ENCODE measurements at regions not wholly inside any gene's neighbourhood (a gene's known extent, or its start where the extent isn't known, plus 50 kb on each side); places are given as distances from the start of the nearest gene placed in this dataset.

GRCh38 chr2:17107151-17107550, 411.1 kb downstream of the RAD51AP2 start:
- H3K9ac ChIP-seq (ENCODE audit: extremely low read depth, low read length, poor library complexity, severe bottlenecking), result no peak overlapping the region
- no peak overlapping the region for H3K4me3 ChIP-seq (ENCODE audit: low read length)
- Mint-ChIP-seq H3K36me3 (ENCODE audit: low read depth) (no peaks in the 10 kb centered on the region), H3K4me1 (peaks cover 3% of the 10 kb centered on the region), H3K27me3 (ENCODE audit: insufficient read depth) (peaks cover 2% of the 10 kb centered on the region), H3K27ac (no peak overlapping the region), H3K9me3 (no peaks in the 10 kb centered on the region), H3K4me3 (no peak overlapping the region)
- TF ChIP-seq, protein P1, sequence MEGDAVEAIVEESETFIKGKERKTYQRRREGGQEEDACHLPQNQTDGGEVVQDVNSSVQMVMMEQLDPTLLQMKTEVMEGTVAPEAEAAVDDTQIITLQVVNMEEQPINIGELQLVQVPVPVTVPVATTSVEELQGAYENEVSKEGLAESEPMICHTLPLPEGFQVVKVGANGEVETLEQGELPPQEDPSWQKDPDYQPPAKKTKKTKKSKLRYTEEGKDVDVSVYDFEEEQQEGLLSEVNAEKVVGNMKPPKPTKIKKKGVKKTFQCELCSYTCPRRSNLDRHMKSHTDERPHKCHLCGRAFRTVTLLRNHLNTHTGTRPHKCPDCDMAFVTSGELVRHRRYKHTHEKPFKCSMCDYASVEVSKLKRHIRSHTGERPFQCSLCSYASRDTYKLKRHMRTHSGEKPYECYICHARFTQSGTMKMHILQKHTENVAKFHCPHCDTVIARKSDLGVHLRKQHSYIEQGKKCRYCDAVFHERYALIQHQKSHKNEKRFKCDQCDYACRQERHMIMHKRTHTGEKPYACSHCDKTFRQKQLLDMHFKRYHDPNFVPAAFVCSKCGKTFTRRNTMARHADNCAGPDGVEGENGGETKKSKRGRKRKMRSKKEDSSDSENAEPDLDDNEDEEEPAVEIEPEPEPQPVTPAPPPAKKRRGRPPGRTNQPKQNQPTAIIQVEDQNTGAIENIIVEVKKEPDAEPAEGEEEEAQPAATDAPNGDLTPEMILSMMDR (conservative IDR thresholded peaks at IDR 0.05), result no peak
- H3K36me3 ChIP-seq (ENCODE audit: control insufficient read depth, insufficient read depth, low read length), result no peaks in the 10 kb centered on the region
- H3K27ac ChIP-seq (ENCODE audit: low read depth, low read length), result no peak overlapping the region
- no peaks in the 10 kb centered on the region for H3K9me3 ChIP-seq (ENCODE audit: control insufficient read depth, low read length)
- 84 to 87% methylated on average over 2 of the region's 2 CpGs for WGBS, 2 experiments (ENCODE audit: insufficient coverage in 1 of 2, insufficient read length in 1 of 2)
- no peaks in the 10 kb centered on the region for H3K4me1 ChIP-seq (ENCODE audit: control insufficient read depth, insufficient read depth, low read length)
- H3K27me3 ChIP-seq (ENCODE audit: control insufficient read depth, insufficient read depth, low read length, poor library complexity, severe bottlenecking), result no peaks in the 10 kb centered on the region
- DNase-seq, result no peak

DNA sequence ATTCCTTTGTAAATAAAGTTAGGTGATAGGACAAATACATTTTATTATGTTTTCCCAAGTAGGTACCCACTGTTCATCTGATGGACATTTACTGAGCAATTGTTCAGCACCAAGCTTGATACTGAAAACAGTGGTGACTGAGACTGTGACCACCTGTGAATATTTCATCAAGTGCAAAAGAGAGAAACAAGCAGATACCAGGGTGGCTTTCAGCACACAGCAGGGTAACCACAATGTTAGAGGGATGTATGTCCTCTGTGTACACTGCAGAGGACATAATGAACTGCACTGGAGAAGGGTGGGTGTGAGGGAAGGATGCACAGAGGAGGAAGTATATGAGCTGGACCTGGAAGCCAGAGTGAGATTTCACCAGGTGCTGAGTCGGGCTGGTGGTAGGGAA, 411.8 kb downstream of the RAD51AP2 start:
- no peaks in the 10 kb centered on the region for H3K36me3 Mint-ChIP-seq (ENCODE audit: low read depth)
- 100% methylated on average over 1 of the region's 1 CpG; no CpG with 5 or more reads in 1 of the 2 experiments for WGBS, 2 experiments (ENCODE audit: insufficient coverage in 1 of 2, insufficient read length in 1 of 2)
- DNase-seq, result no peak

GRCh38 chr2:17104454-17104853, 413.8 kb downstream of the RAD51AP2 start:
- Mint-ChIP-seq H3K27ac (no peak overlapping the region), H3K4me3 (no peak overlapping the region)
- H3K9ac ChIP-seq (ENCODE audit: extremely low read depth, low read length, poor library complexity, severe bottlenecking), result no peak overlapping the region

More for the DNA sequence above, 411.8 kb downstream of the RAD51AP2 start:
- Histone ChIP-seq H3K27me3 (ENCODE audit: control insufficient read depth, insufficient read depth, low read length, poor library complexity, severe bottlenecking) (no peaks in the 10 kb centered on the region), H3K9ac (ENCODE audit: extremely low read depth, low read length, poor library complexity, severe bottlenecking) (no peak overlapping the region), H3K9me3 (ENCODE audit: control insufficient read depth, low read length) (no peaks in the 10 kb centered on the region), H3K36me3 (ENCODE audit: control insufficient read depth, insufficient read depth, low read length) (no peaks in the 10 kb centered on the region), H3K4me1 (ENCODE audit: control insufficient read depth, insufficient read depth, low read length) (no peaks in the 10 kb centered on the region), H3K4me3 (ENCODE audit: low read length) (no peak overlapping the region), H3K27ac (ENCODE audit: low read depth, low read length) (no peak overlapping the region)
- Mint-ChIP-seq H3K4me1 (peaks cover 3% of the 10 kb centered on the region), H3K27ac (no peak overlapping the region), H3K27me3 (ENCODE audit: insufficient read depth) (peaks cover 2% of the 10 kb centered on the region), H3K4me3 (no peak overlapping the region), H3K9me3 (no peaks in the 10 kb centered on the region)
- TF ChIP-seq, protein P1 (conservative IDR thresholded peaks at IDR 0.05), result no peak

More at GRCh38 chr2:17104454-17104853, 413.8 kb downstream of the RAD51AP2 start:
- no peaks in the 10 kb centered on the region for H3K9me3 ChIP-seq (ENCODE audit: control insufficient read depth, low read length)
- no peaks in the 10 kb centered on the region for H3K4me1 ChIP-seq (ENCODE audit: control insufficient read depth, insufficient read depth, low read length)
- TF ChIP-seq, protein P1 (conservative IDR thresholded peaks at IDR 0.05), result no peak
- H3K27ac ChIP-seq (ENCODE audit: low read depth, low read length), result no peak overlapping the region
- Mint-ChIP-seq H3K4me1 (no peaks in the 10 kb centered on the region), H3K27me3 (ENCODE audit: insufficient read depth) (peaks cover 2% of the 10 kb centered on the region), H3K36me3 (ENCODE audit: low read depth) (no peaks in the 10 kb centered on the region), H3K9me3 (no peaks in the 10 kb centered on the region)
- DNase-seq, result no peak
- no peak overlapping the region for H3K4me3 ChIP-seq (ENCODE audit: low read length)
- no peaks in the 10 kb centered on the region for H3K27me3 ChIP-seq (ENCODE audit: control insufficient read depth, insufficient read depth, low read length, poor library complexity, severe bottlenecking)
- no peaks in the 10 kb centered on the region for H3K36me3 ChIP-seq (ENCODE audit: control insufficient read depth, insufficient read depth, low read length)

All from endodermal cell (in vitro differentiated cells).